Vagina (tissue), 2 donors: ENCODE measurements at regions not wholly inside any gene's neighbourhood (a gene's known extent, or its start where the extent isn't known, plus 50 kb on each side); places are given as distances from the start of the nearest gene placed in this dataset.
A peak's percentile ranks its signal among the peaks of the same experiment; 100 is the strongest.

ENCODE experiments used
- DNase-seq, 2 donors: peaks; one replicate each; pipeline ENCODE4 v3.0.0-alpha.2; 2017; ENCODE audit errors: extremely low spot score in 2 of 2
- H3K27ac ChIP-seq: fragments of 200-600 bp; sonication (generic); one replicate; pipeline ENCODE4 v1.5.1; 2019
- H3K27me3 ChIP-seq: fragments of 200-600 bp; sonication (generic); one replicate; pipeline ENCODE4 v1.5.1; 2019
- H3K36me3 ChIP-seq, 2 donors: fragments of 200-600 bp; sonication (generic); one replicate each; pipeline ENCODE4 v1.5.1; 2017 to 2019
- H3K4me1 ChIP-seq: fragments of 200-600 bp; sonication (generic); one replicate; pipeline ENCODE4 v1.5.1; 2019
- H3K4me3 ChIP-seq, 2 donors: fragments of 200-600 bp; sonication (generic); 1 replicate in 1 of 2; 2 replicates in 1 of 2; pipeline ENCODE4 v1.5.1; 2016 to 2019
- H3K9me3 ChIP-seq: fragments of 200-600 bp; sonication (generic); one replicate; pipeline ENCODE4 v1.5.1; 2019
- POLR2A ChIP-seq, 2 donors: fragments of 450-650 bp; IDR thresholded peaks; one replicate each; pipeline ENCODE4 v1.6.1; 2017; ENCODE audit warnings: antibody characterized with exemption in 2 of 2, mild to moderate bottlenecking in 2 of 2, moderate library complexity in 2 of 2
- POLR2AphosphoS5 ChIP-seq, 2 donors: sonication (generic); formaldehyde crosslinking; IDR thresholded peaks; one replicate each; pipeline ENCODE4 v1.9.0; 2017; ENCODE audit warnings: antibody characterized with exemption in 2 of 2, mild to moderate bottlenecking in 2 of 2, low read depth in 1 of 2; ENCODE audit not compliant: insufficient read depth in 1 of 2
- intact Hi-C: fragments of 100-400 bp; cut with DNase I; formaldehyde crosslinking; loops from one replicate; pipeline ENCODE4 v1.15.1; 2023
- TF ChIP-seq, protein P1 (sequence below), 3 experiments: fragments of 450-650 bp in 2 of 3; fragments of 200-600 bp in 1 of 3; sonication (generic) in 1 of 3; IDR thresholded peaks; one replicate each; pipeline ENCODE4 v1.5.1; 2017 to 2019; ENCODE audit warnings: antibody characterized with exemption in 3 of 3, mild to moderate bottlenecking in 2 of 3, moderate library complexity in 2 of 3

DNA sequence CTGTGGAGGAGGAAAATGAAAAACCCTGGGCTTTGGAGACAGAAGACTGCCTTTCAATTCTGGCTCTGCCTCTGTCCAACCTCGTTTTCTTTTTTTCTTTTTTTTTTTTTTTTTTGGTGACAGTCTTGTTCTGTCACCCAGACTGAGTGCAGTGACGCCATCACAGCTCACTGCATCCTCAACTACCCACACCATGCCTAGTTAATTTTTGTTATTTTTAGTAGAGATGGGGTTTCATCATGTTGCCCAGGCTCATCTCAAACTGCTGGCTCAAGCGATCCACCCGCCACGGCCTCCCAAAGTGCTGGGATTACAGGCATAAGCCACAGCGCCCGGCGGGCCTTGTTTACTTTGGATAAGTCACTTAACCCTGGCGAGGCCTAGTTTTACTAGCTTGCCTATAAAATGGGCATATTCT, 66.3 kb upstream of the SLC25A26 start:
- Histone ChIP-seq H3K4me3 (peak overlapping the region in 1 of 2 donors; percentile 34), H3K4me1 (peaks cover 15% of the 10 kb centered on the region), H3K27me3 (no peaks in the 10 kb centered on the region), H3K36me3 (no peaks in the 10 kb centered on the region), H3K9me3 (no peaks in the 10 kb centered on the region), H3K27ac (no peak overlapping the region)
- no peak for DNase-seq
- TF ChIP-seq POLR2AphosphoS5 (IDR thresholded peaks at IDR 0.05; ENCODE audit: insufficient read depth in 1 of 2, low read depth in 1 of 2) (no peak), POLR2A (IDR thresholded peaks at IDR 0.05) (no peak)
- TF ChIP-seq, protein P1, sequence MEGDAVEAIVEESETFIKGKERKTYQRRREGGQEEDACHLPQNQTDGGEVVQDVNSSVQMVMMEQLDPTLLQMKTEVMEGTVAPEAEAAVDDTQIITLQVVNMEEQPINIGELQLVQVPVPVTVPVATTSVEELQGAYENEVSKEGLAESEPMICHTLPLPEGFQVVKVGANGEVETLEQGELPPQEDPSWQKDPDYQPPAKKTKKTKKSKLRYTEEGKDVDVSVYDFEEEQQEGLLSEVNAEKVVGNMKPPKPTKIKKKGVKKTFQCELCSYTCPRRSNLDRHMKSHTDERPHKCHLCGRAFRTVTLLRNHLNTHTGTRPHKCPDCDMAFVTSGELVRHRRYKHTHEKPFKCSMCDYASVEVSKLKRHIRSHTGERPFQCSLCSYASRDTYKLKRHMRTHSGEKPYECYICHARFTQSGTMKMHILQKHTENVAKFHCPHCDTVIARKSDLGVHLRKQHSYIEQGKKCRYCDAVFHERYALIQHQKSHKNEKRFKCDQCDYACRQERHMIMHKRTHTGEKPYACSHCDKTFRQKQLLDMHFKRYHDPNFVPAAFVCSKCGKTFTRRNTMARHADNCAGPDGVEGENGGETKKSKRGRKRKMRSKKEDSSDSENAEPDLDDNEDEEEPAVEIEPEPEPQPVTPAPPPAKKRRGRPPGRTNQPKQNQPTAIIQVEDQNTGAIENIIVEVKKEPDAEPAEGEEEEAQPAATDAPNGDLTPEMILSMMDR (IDR thresholded peaks at IDR 0.05): no peak
- intact Hi-C loops: no loop called here

DNA sequence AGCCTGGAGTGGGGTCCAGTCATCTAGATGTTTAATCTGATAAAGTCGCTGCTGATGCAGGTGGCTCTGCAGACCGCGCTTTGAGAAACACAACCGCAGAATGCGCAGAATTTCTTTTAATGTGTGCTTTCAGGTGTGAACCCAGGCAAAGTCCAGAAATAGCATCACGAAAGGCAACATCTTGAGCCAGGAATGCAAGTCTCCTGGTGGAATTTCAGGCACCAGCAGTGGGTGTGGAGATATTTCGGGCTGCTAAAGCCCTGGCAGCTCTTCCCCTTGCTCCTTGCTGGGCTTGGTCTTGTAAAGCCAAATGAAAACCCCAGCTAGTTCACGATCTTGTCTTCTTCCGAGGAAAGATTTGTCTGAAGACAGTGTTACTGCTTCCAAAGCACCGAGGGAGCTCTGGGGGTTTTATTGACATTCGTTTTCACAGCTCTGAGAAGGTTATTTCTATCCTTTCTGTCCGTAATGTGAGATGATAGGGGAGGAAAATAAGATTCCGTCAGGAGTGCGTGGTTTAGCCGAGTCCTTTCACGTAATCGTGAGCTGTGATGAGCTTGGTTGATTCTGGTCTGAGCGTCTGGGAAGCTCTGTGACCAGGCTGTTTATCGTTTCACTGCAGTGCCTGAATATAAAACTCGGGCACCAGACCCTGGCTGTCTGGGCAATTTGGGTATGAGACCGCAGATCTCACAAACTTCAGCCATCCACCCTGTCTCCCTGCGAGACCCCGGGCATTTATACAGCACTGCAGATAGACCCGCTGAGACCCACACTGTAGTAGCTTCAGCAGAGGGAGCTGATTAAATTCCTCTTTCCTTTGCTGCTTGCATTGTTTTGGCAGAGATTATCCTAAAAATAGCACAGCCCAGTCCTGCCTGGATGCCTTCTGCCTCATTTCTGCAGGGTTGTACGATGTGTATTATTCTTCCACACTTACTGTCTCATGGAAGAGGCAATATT, 67.0 kb upstream of the SLC25A26 start:
- Histone ChIP-seq H3K9me3 (no peaks in the 10 kb centered on the region), H3K36me3 (no peaks in the 10 kb centered on the region), H3K4me1 (peaks cover 15% of the 10 kb centered on the region), H3K27me3 (no peaks in the 10 kb centered on the region), H3K4me3 (peak overlapping the region; percentile 34 to 36), H3K27ac (no peak overlapping the region)
- DNase-seq: no peak
- TF ChIP-seq POLR2AphosphoS5 (IDR thresholded peaks at IDR 0.05; ENCODE audit: insufficient read depth in 1 of 2, low read depth in 1 of 2) (no peak), POLR2A (IDR thresholded peaks at IDR 0.05) (no peak)
- TF ChIP-seq, protein P1 (IDR thresholded peaks at IDR 0.05): no peak
- intact Hi-C loops: no loop called here

GRCh38 chr3:66152336-66152735, 68.5 kb upstream of the SLC25A26 start:
- DNase-seq: no peak
- H3K4me1 ChIP-seq: peaks cover 15% of the 10 kb centered on the region
- no peak overlapping the region for H3K4me3 ChIP-seq
- no peak for TF ChIP-seq POLR2A (IDR thresholded peaks at IDR 0.05)
- TF ChIP-seq, protein P1 (IDR thresholded peaks at IDR 0.05): no peak
- TF ChIP-seq POLR2AphosphoS5 (IDR thresholded peaks at IDR 0.05; ENCODE audit: insufficient read depth in 1 of 2, low read depth in 1 of 2): no peak
- no peak overlapping the region for H3K27ac ChIP-seq
- no peaks in the 10 kb centered on the region for H3K27me3 ChIP-seq
- no peaks in the 10 kb centered on the region for H3K9me3 ChIP-seq
- H3K36me3 ChIP-seq: no peaks in the 10 kb centered on the region
- intact Hi-C loops: no loop called here

GRCh38 chr3:66150977-66151376, 69.8 kb upstream of the SLC25A26 start:
- no peaks in the 10 kb centered on the region for H3K9me3 ChIP-seq
- no peaks in the 10 kb centered on the region for H3K27me3 ChIP-seq
- intact Hi-C loops: no loop called here
- no peak for DNase-seq
- H3K4me1 ChIP-seq: peaks cover 15% of the 10 kb centered on the region
- no peak overlapping the region for H3K27ac ChIP-seq
- no peaks in the 10 kb centered on the region for H3K36me3 ChIP-seq
- no peak for TF ChIP-seq POLR2A (IDR thresholded peaks at IDR 0.05)
- TF ChIP-seq, protein P1 (IDR thresholded peaks at IDR 0.05): no peak
- TF ChIP-seq POLR2AphosphoS5 (IDR thresholded peaks at IDR 0.05; ENCODE audit: insufficient read depth in 1 of 2, low read depth in 1 of 2): no peak
- no peak overlapping the region for H3K4me3 ChIP-seq

DNA sequence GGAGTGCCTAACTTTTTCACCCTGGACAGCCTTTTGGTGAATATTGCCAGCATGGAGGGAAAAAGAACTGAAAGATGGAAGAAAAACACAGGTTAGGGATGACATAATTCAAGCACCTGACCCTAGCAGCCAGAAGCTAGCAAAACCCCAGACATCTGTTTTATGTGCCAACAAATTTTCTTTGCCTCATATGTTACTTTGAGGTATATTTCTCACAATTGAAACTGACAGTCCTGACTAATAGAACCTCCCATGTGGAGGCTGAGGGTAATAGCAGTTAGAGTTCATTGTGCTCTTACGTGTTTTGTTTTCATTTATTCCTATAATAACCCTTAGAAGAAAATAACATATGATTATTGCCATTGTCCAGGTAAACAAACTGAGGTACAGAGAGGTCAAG, 71.5 kb upstream of the SLC25A26 start:
- Histone ChIP-seq H3K27me3 (no peaks in the 10 kb centered on the region), H3K36me3 (no peaks in the 10 kb centered on the region), H3K9me3 (no peaks in the 10 kb centered on the region), H3K4me1 (peaks cover 9% of the 10 kb centered on the region), H3K4me3 (no peak overlapping the region), H3K27ac (no peak overlapping the region)
- no peak for DNase-seq
- intact Hi-C loops: no loop called here
- TF ChIP-seq POLR2A (IDR thresholded peaks at IDR 0.05) (no peak), POLR2AphosphoS5 (IDR thresholded peaks at IDR 0.05; ENCODE audit: insufficient read depth in 1 of 2, low read depth in 1 of 2) (no peak)
- TF ChIP-seq, protein P1 (IDR thresholded peaks at IDR 0.05): no peak
